ENCODE measurements at regions not wholly inside any gene's neighbourhood (a gene's known extent, or its start where the extent isn't known, plus 50 kb on each side); places are given as distances from the start of the nearest gene placed in this dataset.

GRCh38 chr16:61555718-61556441 is 480.4 kb downstream of the CDH8 start:
- Histone ChIP-seq H3K9ac (ENCODE audit: control insufficient read depth, insufficient read depth, low read length) (no peak overlapping the region), H3K4me1 (ENCODE audit: control insufficient read depth, insufficient read depth, low read length) (no peaks in the 10 kb centered on the region), H4K20me1 (ENCODE audit: control insufficient read depth, insufficient read depth) (no peaks in the 10 kb centered on the region), H3K9me3 (replicated peaks; ENCODE audit: control insufficient read depth, insufficient read depth, low read length) (no peaks in the 10 kb centered on the region; the same call in 1 of the 3 replicates), H3K27ac (ENCODE audit: control insufficient read depth, insufficient read depth) (no peak overlapping the region), H3K4me2 (ENCODE audit: control insufficient read depth, insufficient read depth) (no peak overlapping the region), H3K79me2 (ENCODE audit: control insufficient read depth, insufficient read depth, low read length) (no peaks in the 10 kb centered on the region), H3K27me3 (replicated peaks in 1 of 2; ENCODE audit: control insufficient read depth in 2 of 2, insufficient read depth in 2 of 2, low read length in 1 of 2) (no peaks in the 10 kb centered on the region), H3K36me3 (ENCODE audit: control insufficient read depth in 2 of 2, insufficient read depth in 2 of 2, low read length in 1 of 2) (no peaks in the 10 kb centered on the region), H2AFZ (ENCODE audit: control insufficient read depth, low read depth, low read length) (no peak overlapping the region), H3K4me3 (no peak overlapping the region)
- DNase-seq (ENCODE audit: low read depth, low spot score) (no peak), ATAC-seq (no peak), FAIRE-seq (no peak)
- 26% methylated on average over 23 of the region's 24 CpGs for WGBS (ENCODE audit: insufficient coverage, insufficient replicate concordance, low lambda C conversion rate, missing lambda C conversion rate)
- ChIA-PET SMC1A (ENCODE audit: uncharacterized antibody, unreplicated experiment) (no interaction called here), CTCF (no interaction called here), POLR2A (no interaction called here), RAD21 (ENCODE audit: unreplicated experiment) (no interaction called here)
- TF ChIP-seq E4F1 (IDR thresholded peaks at IDR 0.05; ENCODE audit: borderline replicate concordance, partially characterized antibody) (no peak), SMAD5 (IDR thresholded peaks at IDR 0.05; ENCODE audit: low read depth) (no peak)
- BruUV-seq (replicated peaks) = no TSS peak
- intact Hi-C loops (cut with micrococcal nuclease; ENCODE audit: unreplicated experiment) (no loop called here), in situ Hi-C loops (cut with MboI) (no loop called here)

- Histone ChIP-seq H3K4me3 (no peak overlapping the region), H3K9ac (ENCODE audit: control insufficient read depth, insufficient read depth, low read length) (no peak overlapping the region), H2AFZ (ENCODE audit: control insufficient read depth, low read depth, low read length) (no peak overlapping the region), H3K27ac (ENCODE audit: control insufficient read depth, insufficient read depth) (no peak overlapping the region), H4K20me1 (ENCODE audit: control insufficient read depth, insufficient read depth) (no peaks in the 10 kb centered on the region), H3K27me3 (replicated peaks in 1 of 2; ENCODE audit: control insufficient read depth in 2 of 2, insufficient read depth in 2 of 2, low read length in 1 of 2) (no peaks in the 10 kb centered on the region), H3K9me3 (replicated peaks; ENCODE audit: control insufficient read depth, insufficient read depth, low read length) (no peaks in the 10 kb centered on the region), H3K4me2 (ENCODE audit: control insufficient read depth, insufficient read depth) (no peak overlapping the region), H3K36me3 (ENCODE audit: control insufficient read depth in 2 of 2, insufficient read depth in 2 of 2, low read length in 1 of 2) (no peaks in the 10 kb centered on the region), H3K4me1 (ENCODE audit: control insufficient read depth, insufficient read depth, low read length) (no peaks in the 10 kb centered on the region), H3K79me2 (ENCODE audit: control insufficient read depth, insufficient read depth, low read length) (no peaks in the 10 kb centered on the region)
- DNase-seq (ENCODE audit: low read depth, low spot score) (no peak), ATAC-seq (no peak), FAIRE-seq (no peak)
- ChIA-PET CTCF (no interaction called here), SMC1A (ENCODE audit: uncharacterized antibody, unreplicated experiment) (no interaction called here), POLR2A (no interaction called here), RAD21 (ENCODE audit: unreplicated experiment) (no interaction called here)
- BruUV-seq (replicated peaks) = no TSS peak
- WGBS (ENCODE audit: insufficient coverage, insufficient replicate concordance, low lambda C conversion rate, missing lambda C conversion rate) = 0% methylated on average over 2 of the region's 2 CpGs
- in situ Hi-C loops (cut with MboI) = no loop called here
- intact Hi-C loops (cut with micrococcal nuclease; ENCODE audit: unreplicated experiment) = no loop called here
- TF ChIP-seq NR2F1 (conservative IDR thresholded peaks at IDR 0.05) (no peak), HDAC2 (IDR thresholded peaks at IDR 0.05) (no peak), NFXL1 (IDR thresholded peaks at IDR 0.05; ENCODE audit: borderline replicate concordance) (no peak), NR2C2 (IDR thresholded peaks at IDR 0.05; ENCODE audit: borderline replicate concordance, control insufficient read depth, insufficient read length, low read depth) (no peak), TCF3 (IDR thresholded peaks at IDR 0.05; ENCODE audit: borderline replicate concordance, insufficient read depth, low read depth, low read length) (no peak), BCL11A (IDR thresholded peaks at IDR 0.05; ENCODE audit: low read depth, low read length) (no peak), ZBTB40 (IDR thresholded peaks at IDR 0.05; ENCODE audit: borderline replicate concordance) (no peak), GATAD2B (conservative IDR thresholded peaks at IDR 0.05; ENCODE audit: low read depth) (no peak)
These were observed 486.9 kb downstream of the CDH8 start for GRCh38 chr16:61549327-61549726.
